Erythroblast (primary cell): ENCODE measurements at regions not wholly inside any gene's neighbourhood (a gene's known extent, or its start where the extent isn't known, plus 50 kb on each side); places are given as distances from the start of the nearest gene placed in this dataset.

Experiments
- GATA1 ChIP-seq: IDR thresholded peaks from 2 replicates; pipeline ENCODE4 v1.6.1; 2011; ENCODE audit warnings: low read depth, mild to moderate bottlenecking, control low read depth, low read length, moderate library complexity
- POLR2A ChIP-seq: IDR thresholded peaks from 2 replicates; pipeline ENCODE4 v1.6.1; 2011; ENCODE audit warnings: mild to moderate bottlenecking, low read length

DNA sequence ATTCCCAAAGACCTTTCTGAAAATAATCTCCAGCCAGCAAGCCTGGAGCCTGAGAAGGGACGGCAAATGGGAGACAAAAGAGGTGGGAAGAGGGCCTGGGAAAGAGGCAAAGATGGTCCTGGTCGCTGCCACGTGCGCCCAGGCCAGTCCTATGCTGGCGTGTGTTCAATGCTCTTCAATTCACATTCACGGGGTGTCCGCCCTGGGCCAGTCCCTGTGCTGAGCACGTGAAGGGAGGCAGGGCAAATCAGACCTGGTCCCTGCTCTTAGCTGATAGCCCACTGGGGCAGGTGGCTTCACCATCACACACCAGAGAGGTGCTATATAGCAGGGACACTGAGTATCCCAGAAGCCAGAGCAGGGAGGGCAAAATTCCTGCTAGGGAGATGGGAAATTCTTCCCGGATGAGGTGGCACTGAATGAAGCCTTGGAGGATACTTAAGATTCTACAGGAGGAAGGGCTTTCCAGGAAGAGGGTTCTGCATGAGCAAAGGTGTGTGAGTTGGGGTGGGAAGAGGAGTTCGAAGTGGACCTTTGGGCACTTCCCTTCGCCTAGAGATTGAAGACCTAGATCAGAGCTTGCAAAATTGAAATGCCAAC, 148.2 kb downstream of the CHST1 start:
- TF ChIP-seq POLR2A (no peak), GATA1 (no peak)
